Tibial artery (tissue), 4 donors: ENCODE measurements at regions not wholly inside any gene's neighbourhood (a gene's known extent, or its start where the extent isn't known, plus 50 kb on each side); places are given as distances from the start of the nearest gene placed in this dataset.
A peak's percentile ranks its signal among the peaks of the same experiment; 100 is the strongest.

Source experiments
- DNase-seq, 2 donors: peaks; one replicate each; pipeline ENCODE4 v3.0.0-alpha.2; 2019
- H3K27ac ChIP-seq, 2 donors: fragments of 200-600 bp; sonication (generic) in 1 of 2; 1 replicate in 1 of 2; 2 replicates in 1 of 2; pipeline ENCODE4 v1.5.1; 2018 to 2019; ENCODE audit warnings: mild to moderate bottlenecking in 1 of 2
- H3K27me3 ChIP-seq, 2 donors: fragments of 200-600 bp; sonication (generic) in 1 of 2; one replicate each; pipeline versions ENCODE4 v1.5.1 to v1.6.0; 2016 to 2019
- H3K36me3 ChIP-seq, 3 donors: fragments of 200-600 bp; sonication (generic) in 2 of 3; one replicate each; pipeline ENCODE4 v1.5.1; 2016 to 2019; ENCODE audit warnings: mild to moderate bottlenecking in 2 of 3
- H3K4me1 ChIP-seq, 4 donors: fragments of 200-600 bp; sonication (generic) in 2 of 4; 1 replicate in 3 of 4; 2 replicates in 1 of 4; pipeline ENCODE4 v1.5.1; 2016 to 2019
- H3K4me3 ChIP-seq, 2 donors: fragments of 200-600 bp; sonication (generic) in 1 of 2; 1 replicate in 1 of 2; 2 replicates in 1 of 2; pipeline ENCODE4 v1.5.1; 2018 to 2019; ENCODE audit warnings: mild to moderate bottlenecking in 2 of 2
- H3K9me3 ChIP-seq, 3 donors: fragments of 200-600 bp; sonication (generic) in 1 of 3; one replicate each; pipeline ENCODE4 v1.5.1; 2016 to 2019
- intact Hi-C: fragments of 100-400 bp; cut with DNase I; formaldehyde crosslinking; loops from one replicate; pipeline ENCODE4 v1.15.0; 2023; ENCODE audit warnings: low total_unique reads
- TF ChIP-seq, protein P1 (sequence below), 2 experiments: fragments of 200-600 bp in 1 of 2; fragments of 450-650 bp in 1 of 2; IDR thresholded peaks; one replicate each; pipeline ENCODE4 v1.5.1; 2017 to 2019; ENCODE audit warnings: antibody characterized with exemption in 2 of 2, mild to moderate bottlenecking in 1 of 2, moderate library complexity in 1 of 2

GRCh38 chr2:216281876-216282275, 90.4 kb downstream of the MARCHF4 start:
- intact Hi-C loops, result no loop called here
- H3K4me1 ChIP-seq, result no peaks in the 10 kb centered on the region
- peaks cover 0 to 19% of the 10 kb centered on the region in 2 donors for H3K27me3 ChIP-seq
- DNase-seq, result no peak
- H3K4me3 ChIP-seq, result no peak overlapping the region
- no peak overlapping the region for H3K27ac ChIP-seq
- TF ChIP-seq, protein P1, sequence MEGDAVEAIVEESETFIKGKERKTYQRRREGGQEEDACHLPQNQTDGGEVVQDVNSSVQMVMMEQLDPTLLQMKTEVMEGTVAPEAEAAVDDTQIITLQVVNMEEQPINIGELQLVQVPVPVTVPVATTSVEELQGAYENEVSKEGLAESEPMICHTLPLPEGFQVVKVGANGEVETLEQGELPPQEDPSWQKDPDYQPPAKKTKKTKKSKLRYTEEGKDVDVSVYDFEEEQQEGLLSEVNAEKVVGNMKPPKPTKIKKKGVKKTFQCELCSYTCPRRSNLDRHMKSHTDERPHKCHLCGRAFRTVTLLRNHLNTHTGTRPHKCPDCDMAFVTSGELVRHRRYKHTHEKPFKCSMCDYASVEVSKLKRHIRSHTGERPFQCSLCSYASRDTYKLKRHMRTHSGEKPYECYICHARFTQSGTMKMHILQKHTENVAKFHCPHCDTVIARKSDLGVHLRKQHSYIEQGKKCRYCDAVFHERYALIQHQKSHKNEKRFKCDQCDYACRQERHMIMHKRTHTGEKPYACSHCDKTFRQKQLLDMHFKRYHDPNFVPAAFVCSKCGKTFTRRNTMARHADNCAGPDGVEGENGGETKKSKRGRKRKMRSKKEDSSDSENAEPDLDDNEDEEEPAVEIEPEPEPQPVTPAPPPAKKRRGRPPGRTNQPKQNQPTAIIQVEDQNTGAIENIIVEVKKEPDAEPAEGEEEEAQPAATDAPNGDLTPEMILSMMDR (IDR thresholded peaks at IDR 0.05), result no peak
- H3K9me3 ChIP-seq, result no peaks in the 10 kb centered on the region
- no peaks in the 10 kb centered on the region for H3K36me3 ChIP-seq

GRCh38 chr2:216281316-216281715, 91.0 kb downstream of the MARCHF4 start:
- no peak for DNase-seq
- TF ChIP-seq, protein P1 (IDR thresholded peaks at IDR 0.05), result no peak
- intact Hi-C loops, result no loop called here

GRCh38 chr2:216279459-216279858, 92.8 kb downstream of the MARCHF4 start:
- Histone ChIP-seq H3K27ac (no peak overlapping the region), H3K4me3 (no peak overlapping the region), H3K9me3 (no peaks in the 10 kb centered on the region), H3K27me3 (no peaks in the 10 kb centered on the region), H3K4me1 (peaks cover 0 to 12% (median 2%) of the 10 kb centered on the region in 4 donors), H3K36me3 (no peaks in the 10 kb centered on the region)
- intact Hi-C loops, result no loop called here
- TF ChIP-seq, protein P1 (IDR thresholded peaks at IDR 0.05), result no peak
- DNase-seq, result peak in 1 of 2 donors; percentile 22

More at GRCh38 chr2:216281316-216281715, 91.0 kb downstream of the MARCHF4 start:
- peaks cover 0 to 13% of the 10 kb centered on the region in 2 donors for H3K27me3 ChIP-seq
- no peaks in the 10 kb centered on the region for H3K36me3 ChIP-seq
- H3K9me3 ChIP-seq, result no peaks in the 10 kb centered on the region
- H3K4me3 ChIP-seq, result no peak overlapping the region
- no peaks in the 10 kb centered on the region for H3K4me1 ChIP-seq
- no peak overlapping the region for H3K27ac ChIP-seq

GRCh38 chr2:216279031-216279430, 93.3 kb downstream of the MARCHF4 start:
- no peaks in the 10 kb centered on the region for H3K9me3 ChIP-seq
- H3K4me1 ChIP-seq, result peaks cover 0 to 16% (median 5%) of the 10 kb centered on the region in 4 donors
- intact Hi-C loops, result no loop called here
- H3K36me3 ChIP-seq, result no peaks in the 10 kb centered on the region
- H3K4me3 ChIP-seq, result no peak overlapping the region
- DNase-seq, result no peak
- H3K27ac ChIP-seq, result no peak overlapping the region
- TF ChIP-seq, protein P1 (IDR thresholded peaks at IDR 0.05), result no peak
- no peaks in the 10 kb centered on the region for H3K27me3 ChIP-seq

DNA sequence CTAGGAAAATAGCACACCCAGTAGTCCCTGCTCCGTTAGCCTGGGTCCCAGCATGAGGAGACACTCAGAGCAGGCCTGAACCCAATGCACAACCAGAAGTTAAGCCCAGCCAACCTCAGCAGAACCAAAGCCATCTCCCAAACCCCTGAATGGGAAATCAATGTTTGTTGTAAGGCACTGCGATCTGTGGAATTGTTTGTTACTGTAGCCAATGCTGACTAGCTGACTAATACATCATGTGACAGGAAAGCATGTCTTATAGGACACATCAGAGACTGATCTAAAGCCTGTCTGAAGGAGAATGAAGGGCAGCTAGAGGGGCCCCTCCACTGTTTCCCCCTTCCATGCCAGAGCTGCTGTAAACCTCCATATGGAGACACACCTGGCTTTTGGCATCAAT, 96.4 kb downstream of the MARCHF4 start:
- Histone ChIP-seq H3K36me3 (no peaks in the 10 kb centered on the region), H3K27ac (no peak overlapping the region), H3K9me3 (no peaks in the 10 kb centered on the region), H3K4me1 (peaks cover 0 to 24% (median 7%) of the 10 kb centered on the region in 4 donors), H3K27me3 (no peaks in the 10 kb centered on the region), H3K4me3 (no peak overlapping the region)
- intact Hi-C loops, result no loop called here
- TF ChIP-seq, protein P1 (IDR thresholded peaks at IDR 0.05), result no peak
- no peak for DNase-seq
